Heart right ventricle (tissue), 16 donors: ENCODE measurements at regions not wholly inside any gene's neighbourhood (a gene's known extent, or its start where the extent isn't known, plus 50 kb on each side); places are given as distances from the start of the nearest gene placed in this dataset.

ENCODE experiments used
- ATAC-seq, 8 donors: fragments of 200-7000 bp; cut with Tn5 transposase; one replicate each; pipeline ENCODE4 v1.9.1; 2020; ENCODE audit warnings: mild to moderate bottlenecking in 8 of 8, moderate library complexity in 8 of 8, moderate number of reproducible peaks in 1 of 8
- DNase-seq, 2 donors: peaks; one replicate each; pipeline ENCODE4 v3.0.0-alpha.2; 2020
- H3K27ac ChIP-seq, 10 donors: fragments of 200-600 bp; sonication (generic) in 2 of 10; one replicate each; pipeline versions ENCODE4 v1.5.0 to v1.8.0; 2020 to 2022; ENCODE audit warnings: mild to moderate bottlenecking in 3 of 10
- H3K27me3 ChIP-seq, 7 donors: fragments of 200-600 bp; one replicate each; pipeline ENCODE4 v1.8.0; 2021 to 2022; ENCODE audit warnings: mild to moderate bottlenecking in 2 of 7
- H3K36me3 ChIP-seq, 9 donors: fragments of 200-600 bp; sonication (generic) in 1 of 9; one replicate each; pipeline versions ENCODE4 v1.5.0 to v1.8.0; 2020 to 2022; ENCODE audit warnings: mild to moderate bottlenecking in 2 of 9
- H3K4me1 ChIP-seq, 9 donors: fragments of 200-600 bp; sonication (generic) in 1 of 9; one replicate each; pipeline versions ENCODE4 v1.5.0 to v1.8.0; 2020 to 2022; ENCODE audit warnings: mild to moderate bottlenecking in 4 of 9
- H3K4me3 ChIP-seq, 10 donors: fragments of 200-600 bp; sonication (generic) in 2 of 10; one replicate each; pipeline versions ENCODE4 v1.5.0 to v1.8.0; 2020 to 2022; ENCODE audit warnings: mild to moderate bottlenecking in 7 of 10, moderate library complexity in 2 of 10
- H3K9me3 ChIP-seq, 11 donors: fragments of 200-600 bp in 10 of 11; sonication (generic) in 2 of 11; one replicate each; pipeline versions ENCODE4 v1.5.0 to v1.8.0; 2013 to 2022; ENCODE audit warnings: mild to moderate bottlenecking in 2 of 11, control low read depth in 1 of 11, moderate library complexity in 1 of 11
- CTCF ChIP-seq, 9 donors: fragments of 200-600 bp; sonication (generic) in 2 of 9; IDR thresholded peaks; one replicate each; pipeline versions ENCODE4 v1.5.0 to v1.8.0; 2021 to 2022; ENCODE audit warnings: antibody characterized with exemption in 9 of 9, mild to moderate bottlenecking in 5 of 9, moderate library complexity in 1 of 9
- WGBS, 2 donors: extraction: QIAGEN DNeasy Blood & Tissue Kit; methylation state at CpG; one replicate each; pipeline ENCODE4 v1.1.7; 2013; ENCODE audit warnings: inconsistent platforms in 1 of 2; 5-methylcytosine and 5-hydroxymethylcytosine counted together
- intact Hi-C, 10 donors: fragments of 100-400 bp; cut with DNase I; formaldehyde crosslinking; loops; one replicate each; pipeline versions ENCODE4 v1.11.1 to v1.14.2; 2022
- donor health status: Arrhythmogenic right ventricular cardiomyopathy.
- donor health status: ischemic (EF 13 %, LVEDD 7.1; RV severe dilation, severe dysfunction).
- donor health status: healthy with polysubstance abuse.
- donor health status: DM: no; HTN: yes; CAD: no.
- donor health status: DM: no; HTN: no; CAD: no.
- donor health status: ischemic (EF 25% LVEDD 6.9; RV normal size, moderate dysfunction).
- donor health status: ischemic (EF 25% LVEDD 5.7; RV mildly dilated, moderate dysfunction).
- donor health status: healthy.
- donor health status: DM: yes; HTN: yes; CAD: no.
- donor health status: Ischemic cardiomyopathy.
- donor health status: ischemic (EF 35%, LVEDD 5.7; RV mildly dilated, moderate dysfunction).
- donor health status: nonischemic (EF 11% LVEDD 7.7; RV severe dilation, severe dysfunction).
- donor health status: DM: yes; HTN: yes; CAD: no.
- donor health status: PGD.
- donor health status: ischemic (EF 29% LVEDD 5.4; RV normal size, mild dysfunction).
- donor health status: nonischemic (EF 23%, LVEDD 6.1; RV moderate dilation, normal function).

GRCh38 chr4:55256787-55257186 lies 89.3 kb upstream of the SRD5A3 start:
- WGBS, 2 donors = 26 to 30% methylated on average over 6 of the region's 6 CpGs
- H3K4me3 ChIP-seq = no peak overlapping the region
- no peak overlapping the region for H3K27ac ChIP-seq
- no peak for TF ChIP-seq CTCF (IDR thresholded peaks at IDR 0.05)
- peak in 6 of 8 donors; percentile 26 to 82 (median 56) for ATAC-seq
- H3K27me3 ChIP-seq = no peaks in the 10 kb centered on the region
- H3K36me3 ChIP-seq = no peaks in the 10 kb centered on the region
- no peaks in the 10 kb centered on the region for H3K9me3 ChIP-seq
- DNase-seq = no peak
- H3K4me1 ChIP-seq = peaks cover 0 to 21% (median 0%) of the 10 kb centered on the region in 9 donors
- intact Hi-C loops = no loop called here

- no peak for TF ChIP-seq CTCF (IDR thresholded peaks at IDR 0.05)
- 51 to 66% methylated on average over 5 of the region's 5 CpGs for WGBS, 2 donors
- Histone ChIP-seq H3K27ac (no peak overlapping the region), H3K9me3 (peaks cover 0 to 3% (median 0%) of the 10 kb centered on the region in 11 donors), H3K4me3 (no peak overlapping the region), H3K36me3 (no peaks in the 10 kb centered on the region), H3K4me1 (peaks cover 0 to 21% (median 0%) of the 10 kb centered on the region in 9 donors), H3K27me3 (no peaks in the 10 kb centered on the region)
- no peak for ATAC-seq
- intact Hi-C loops = no loop called here
- DNase-seq = no peak
Measured at GRCh38 chr4:55258152-55258865, 87.7 kb upstream of the SRD5A3 start.

GRCh38 chr4:55259294-55259693 lies 86.7 kb upstream of the SRD5A3 start:
- 45 to 57% methylated on average over 3 of the region's 3 CpGs for WGBS, 2 donors
- Histone ChIP-seq H3K27ac (no peak overlapping the region), H3K36me3 (no peaks in the 10 kb centered on the region), H3K4me1 (peaks cover 0 to 21% (median 0%) of the 10 kb centered on the region in 9 donors), H3K9me3 (peaks cover 0 to 4% (median 0%) of the 10 kb centered on the region in 11 donors), H3K4me3 (no peak overlapping the region), H3K27me3 (no peaks in the 10 kb centered on the region)
- intact Hi-C loops = no loop called here
- ATAC-seq (peak in 1 of 8 donors; percentile 55), DNase-seq (no peak)
- no peak for TF ChIP-seq CTCF (IDR thresholded peaks at IDR 0.05)

- TF ChIP-seq CTCF (IDR thresholded peaks at IDR 0.05) = no peak
- H3K4me3 ChIP-seq = no peak overlapping the region
- H3K9me3 ChIP-seq = no peaks in the 10 kb centered on the region
- 80 to 86% methylated on average over 2 of the region's 2 CpGs for WGBS, 2 donors
- no peak for DNase-seq
- no peak overlapping the region for H3K27ac ChIP-seq
- peaks cover 0 to 8% (median 0%) of the 10 kb centered on the region in 9 donors for H3K4me1 ChIP-seq
- ATAC-seq = no peak
- H3K36me3 ChIP-seq = no peaks in the 10 kb centered on the region
- H3K27me3 ChIP-seq = no peaks in the 10 kb centered on the region
- intact Hi-C loops = no loop called here
Measured at GRCh38 chr4:55269470-55269869, 76.6 kb upstream of the SRD5A3 start.
